Gastrocnemius medialis (tissue), 4 donors: ENCODE measurements at regions not wholly inside any gene's neighbourhood (a gene's known extent, or its start where the extent isn't known, plus 50 kb on each side); places are given as distances from the start of the nearest gene placed in this dataset.

Experiments
- ATAC-seq, 2 donors: fragments of 150-250 bp; one replicate each; pipeline ENCODE4 v1.9.1; 2016
- DNase-seq, 2 donors: peaks; one replicate each; pipeline ENCODE4 v3.0.0-alpha.2; 2019
- H3K27ac ChIP-seq, 4 donors: fragments of 200-600 bp; sonication (generic); 1 replicate in 1 of 4; 2 replicates in 3 of 4; pipeline ENCODE4 v1.5.1; 2016 to 2018; ENCODE audit warnings: mild to moderate bottlenecking in 2 of 4, moderate library complexity in 1 of 4
- H3K27me3 ChIP-seq, 3 donors: fragments of 200-600 bp; sonication (generic) in 2 of 3; 1 replicate in 1 of 3; 2 replicates in 2 of 3; pipeline versions ENCODE4 v1.5.1 to v1.6.0; 2016 to 2019; ENCODE audit warnings: mild to moderate bottlenecking in 1 of 3, moderate library complexity in 1 of 3
- H3K36me3 ChIP-seq, 2 donors: fragments of 200-600 bp; sonication (generic) in 1 of 2; one replicate each; pipeline ENCODE4 v1.5.1; 2017 to 2018
- H3K4me1 ChIP-seq, 2 donors: fragments of 200-600 bp; sonication (generic) in 1 of 2; one replicate each; pipeline ENCODE4 v1.5.1; 2016 to 2017; ENCODE audit warnings: mild to moderate bottlenecking in 2 of 2
- H3K4me3 ChIP-seq, 4 donors: fragments of 200-600 bp; sonication (generic) in 3 of 4; 1 replicate in 1 of 4; 2 replicates in 3 of 4; pipeline ENCODE4 v1.5.1; 2016 to 2019; ENCODE audit warnings: mild to moderate bottlenecking in 2 of 4
- H3K9me3 ChIP-seq, 3 donors: fragments of 200-600 bp; sonication (generic) in 2 of 3; 1 replicate in 1 of 3; 2 replicates in 2 of 3; pipeline ENCODE4 v1.5.1; 2016 to 2019
- CTCF ChIP-seq, 5 experiments: fragments of 450-650 bp in 3 of 5; fragments of 200-600 bp in 2 of 5; sonication (generic) in 2 of 5; IDR thresholded peaks in 4 of 5; conservative IDR thresholded peaks in 1 of 5; 1 replicate in 4 of 5; 2 replicates in 1 of 5; pipeline ENCODE4 v1.5.1; 2016 to 2019; ENCODE audit warnings: antibody characterized with exemption in 5 of 5, mild to moderate bottlenecking in 3 of 5, moderate library complexity in 3 of 5
- POLR2A ChIP-seq, 2 donors: fragments of 450-650 bp; IDR thresholded peaks; one replicate each; pipeline ENCODE4 v1.6.1; 2017; ENCODE audit warnings: antibody characterized with exemption in 2 of 2, mild to moderate bottlenecking in 2 of 2, moderate library complexity in 2 of 2
- in situ Hi-C, 4 donors: fragments of 200-750 bp; cut with MboI; loops; one replicate each; pipeline versions ENCODE4 v1.15.0 to v1.8.0; 2017; ENCODE audit warnings: low sequenced_read_pairs in 4 of 4
- intact Hi-C: fragments of 100-400 bp; cut with DNase I; formaldehyde crosslinking; loops from one replicate; pipeline ENCODE4 v1.15.1; 2023; ENCODE audit warnings: low total_unique reads

- no peak for TF ChIP-seq CTCF (IDR thresholded peaks at IDR 0.05 in 4 of 5, conservative IDR thresholded peaks at IDR 0.05 in 1 of 5)
- TF ChIP-seq POLR2A (IDR thresholded peaks at IDR 0.05), result no peak
- DNase-seq, result no peak
- in situ Hi-C loops, result no loop called here
- Histone ChIP-seq H3K4me1 (no peaks in the 10 kb centered on the region), H3K36me3 (no peaks in the 10 kb centered on the region), H3K9me3 (no peaks in the 10 kb centered on the region), H3K4me3 (no peak overlapping the region), H3K27ac (no peak overlapping the region), H3K27me3 (no peaks in the 10 kb centered on the region)
- intact Hi-C loops, result no loop called here
- ATAC-seq, result no peak
Observed at GRCh38 chr1:19006837-19007271, 50.4 kb upstream of the IFFO2 start.
